Stimulated activated CD8-positive, alpha-beta memory T cell treated with anti-CD3 and anti-CD28 coated beads, Interleukin-2, amount 100 ng/mL, for 48 hours (primary cell): ENCODE measurements at regions not wholly inside any gene's neighbourhood (a gene's known extent, or its start where the extent isn't known, plus 50 kb on each side); places are given as distances from the start of the nearest gene placed in this dataset.

Experiments used
- DNase-seq, 2 donors: peaks; one replicate each; pipeline ENCODE4 v3.0.0-alpha.2; 2020; ENCODE audit warnings: low read depth in 2 of 2

DNA sequence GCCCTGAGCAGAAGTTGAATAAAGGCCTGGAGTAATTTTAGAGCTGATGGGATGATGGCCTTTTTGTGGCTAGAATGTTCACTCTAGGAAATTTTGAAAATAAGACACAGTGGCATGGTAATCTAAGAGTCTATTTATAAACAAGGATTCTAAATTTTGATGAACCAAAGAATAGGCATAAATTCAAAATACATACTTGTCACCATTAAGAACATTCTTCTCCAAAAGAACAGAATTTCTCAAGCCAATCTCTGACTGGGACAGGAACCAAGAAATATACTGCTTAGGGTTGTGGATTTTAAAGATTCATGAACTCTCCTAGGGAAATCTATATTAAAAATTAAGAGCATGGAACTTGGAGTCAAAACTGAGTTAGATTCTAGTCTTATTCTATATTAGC, 98.2 kb upstream of the SETBP1 start:
- DNase-seq: no peak

DNA sequence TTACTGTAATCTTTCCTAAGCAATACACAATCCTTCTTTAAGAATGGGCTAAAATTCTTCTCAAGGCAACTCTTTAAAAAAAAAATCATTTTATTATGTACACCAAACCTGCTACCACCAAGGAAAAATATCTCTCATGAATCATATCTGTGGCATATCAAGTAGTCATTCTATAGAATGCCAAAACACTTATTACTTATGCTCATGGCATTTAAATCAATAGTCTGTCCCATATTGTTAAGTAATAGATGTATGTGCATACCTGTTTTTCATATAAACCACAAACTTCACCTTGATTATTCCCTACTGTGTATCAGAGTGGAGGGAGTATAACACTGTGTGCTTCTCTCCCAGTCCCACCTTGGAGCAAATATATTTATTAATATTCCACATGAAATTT, 95.8 kb upstream of the SETBP1 start:
- DNase-seq: no peak

GRCh38 chr18:44586782-44587524, 93.7 kb upstream of the SETBP1 start:
- DNase-seq: no peak

GRCh38 chr18:44588508-44588907, 92.2 kb upstream of the SETBP1 start:
- no peak for DNase-seq

DNA sequence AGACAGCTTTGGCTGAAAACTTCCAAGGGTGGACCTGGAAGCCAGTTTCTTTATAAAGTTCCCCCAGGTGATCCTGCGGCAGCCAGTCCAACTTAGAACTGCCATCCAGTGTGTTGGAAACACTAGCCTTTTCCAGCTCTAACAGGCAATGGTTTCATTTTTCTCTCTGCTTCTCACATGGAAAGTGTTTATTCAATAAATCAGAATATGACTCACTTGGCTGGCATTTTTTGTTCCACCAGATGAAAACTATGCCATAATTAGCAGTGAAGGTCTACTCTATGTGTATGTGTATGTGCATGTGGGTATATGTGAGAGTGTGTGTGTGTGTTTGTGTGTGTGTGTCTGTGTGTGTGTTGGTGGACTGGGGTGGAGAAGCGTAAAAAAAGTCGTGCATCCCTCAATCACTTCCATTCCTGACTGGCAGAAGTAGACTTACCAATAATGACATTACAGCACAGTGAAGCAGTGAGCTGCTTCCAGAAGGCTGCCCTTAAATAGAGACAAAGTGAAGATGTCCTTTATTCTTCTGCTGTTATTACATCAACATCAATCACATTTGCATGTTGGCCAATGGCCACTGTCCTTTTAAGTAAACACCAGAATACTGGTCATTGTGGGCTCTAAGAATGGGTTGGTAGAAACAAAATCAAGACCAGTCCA, 90.9 kb upstream of the SETBP1 start:
- DNase-seq: no peak

DNA sequence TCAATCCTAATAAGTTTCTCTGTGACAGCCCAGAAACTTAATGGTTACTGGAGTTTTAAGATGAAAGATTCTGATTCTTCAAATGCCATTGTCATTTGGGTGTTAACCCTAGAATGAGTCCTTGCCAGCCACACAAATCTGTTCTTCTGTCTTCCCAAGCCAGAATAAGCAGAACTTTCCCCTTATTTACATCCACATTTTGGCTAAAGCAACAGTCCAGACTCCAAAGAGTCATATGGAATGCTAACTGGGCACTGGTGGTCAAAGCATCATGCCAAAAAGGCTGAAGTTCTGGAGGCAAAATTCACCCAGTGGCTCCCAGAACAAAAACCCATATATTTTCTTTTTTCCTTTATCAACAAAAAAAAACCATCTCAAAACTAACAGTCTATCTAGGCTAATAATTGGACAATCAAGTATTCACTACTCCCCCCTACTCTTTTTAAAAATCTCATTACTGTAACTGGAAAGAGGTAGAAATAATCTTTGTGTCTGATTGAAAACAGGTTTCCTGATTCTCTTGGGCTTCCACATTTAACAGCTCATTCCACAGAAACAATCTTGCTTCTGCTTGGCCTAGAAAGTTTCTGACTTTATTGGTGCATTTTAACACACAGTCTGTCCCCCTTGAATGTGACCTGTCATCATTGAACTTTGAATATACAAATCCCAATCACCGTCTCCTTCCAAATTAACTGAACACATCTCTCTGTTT, 89.6 kb upstream of the SETBP1 start:
- DNase-seq: no peak

DNA sequence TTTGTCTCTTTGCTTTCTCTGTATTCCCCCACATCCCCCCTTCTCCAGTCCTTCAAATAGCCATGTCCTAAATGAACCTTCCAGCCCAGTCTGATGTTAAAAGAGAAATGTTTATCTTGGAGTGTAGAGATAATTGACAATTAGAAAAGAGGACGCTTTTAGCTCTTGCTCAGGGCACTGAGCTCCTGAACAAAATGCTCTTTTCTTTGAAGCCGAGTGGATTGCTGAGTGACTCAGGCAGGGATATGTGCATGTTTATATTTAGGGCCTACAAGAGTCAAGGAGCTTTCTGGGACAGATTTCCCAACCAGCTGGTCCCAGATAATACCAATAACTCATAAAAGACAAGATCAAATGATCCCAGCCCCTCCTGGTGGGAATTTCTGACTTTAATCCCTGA, 88.0 kb upstream of the SETBP1 start:
- DNase-seq: no peak

- no peak for DNase-seq
Measured at GRCh38 chr18:44594799-44595467, 85.8 kb upstream of the SETBP1 start.

DNA sequence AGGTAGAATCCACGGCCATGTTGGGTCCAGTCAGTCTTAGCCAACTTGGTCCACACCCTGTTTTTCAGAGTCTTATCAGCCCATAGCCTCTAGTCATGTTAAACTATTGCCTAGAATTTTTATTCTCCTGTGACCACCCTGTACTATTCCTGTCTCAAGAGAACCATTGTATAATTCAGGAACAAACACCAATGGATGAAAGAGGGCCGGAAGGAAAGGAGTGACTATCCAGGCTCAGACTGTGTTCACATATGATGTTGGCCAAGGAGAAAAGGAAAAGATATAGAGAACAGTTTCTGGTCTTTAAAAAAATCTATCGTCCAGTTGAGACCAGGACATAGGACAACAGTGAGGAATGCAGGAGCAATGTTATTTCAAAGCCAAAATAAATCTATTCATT, 82.9 kb upstream of the SETBP1 start:
- no peak for DNase-seq

- no peak for DNase-seq
Measured at GRCh38 chr18:44598514-44598913, 82.2 kb upstream of the SETBP1 start.

- no peak for DNase-seq
Measured at GRCh38 chr18:44599412-44599811, 81.3 kb upstream of the SETBP1 start.

DNA sequence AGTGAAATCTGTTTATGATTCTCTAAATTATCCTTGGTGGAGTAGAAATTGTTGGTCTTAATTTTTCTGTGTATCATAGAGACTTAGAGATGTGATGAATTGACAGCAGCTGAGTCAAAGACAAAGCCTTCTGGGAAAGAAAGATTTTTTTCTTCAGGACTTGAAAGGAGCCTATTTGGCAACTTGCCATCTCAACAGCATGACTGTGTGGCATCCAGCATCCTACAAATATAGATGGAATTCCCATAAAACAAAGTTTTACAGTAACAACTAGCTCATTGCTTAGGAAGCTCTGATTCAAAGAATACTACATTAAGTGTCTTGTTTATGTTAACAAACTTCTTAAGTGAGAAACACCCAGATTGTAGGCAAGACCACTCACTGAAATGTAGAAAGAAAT, 79.2 kb upstream of the SETBP1 start:
- no peak for DNase-seq

DNA sequence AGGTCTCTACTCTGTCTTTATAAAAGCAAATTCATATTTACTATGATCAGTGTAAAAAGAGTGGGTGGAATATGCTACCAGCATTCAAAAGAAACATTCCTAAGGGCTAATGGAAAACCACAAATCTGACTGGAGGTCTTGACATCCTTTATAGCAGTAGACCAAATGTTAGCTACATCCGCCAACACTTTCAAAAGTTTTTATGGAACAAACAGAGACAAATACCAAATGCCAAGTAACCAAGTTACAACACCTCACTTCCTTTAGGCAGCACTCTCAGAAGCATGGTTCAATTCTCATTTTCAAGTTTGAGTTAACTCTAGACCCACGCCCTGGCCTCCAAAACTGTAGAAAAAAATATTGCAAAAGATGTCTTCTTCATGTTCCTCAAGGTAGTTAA, 78.3 kb upstream of the SETBP1 start:
- no peak for DNase-seq

DNA sequence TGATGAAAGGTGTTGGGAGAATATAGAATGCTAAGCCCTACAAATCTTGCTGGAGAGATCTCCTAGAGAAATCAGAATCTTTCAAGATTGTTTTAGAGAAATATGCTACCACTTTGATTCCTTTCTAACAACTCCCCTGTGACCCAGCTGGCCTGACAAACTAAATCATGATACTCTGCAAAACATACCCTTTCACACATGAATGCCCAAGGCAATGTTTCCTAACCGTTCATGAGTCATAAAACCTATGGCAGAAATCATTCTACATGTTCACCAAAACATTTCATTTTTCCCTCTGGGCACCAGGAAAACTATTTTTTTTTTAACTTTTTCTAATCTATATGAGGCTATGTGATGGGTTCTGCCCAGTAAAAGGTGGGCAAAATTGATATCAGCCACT, 77.8 kb upstream of the SETBP1 start:
- no peak for DNase-seq

DNA sequence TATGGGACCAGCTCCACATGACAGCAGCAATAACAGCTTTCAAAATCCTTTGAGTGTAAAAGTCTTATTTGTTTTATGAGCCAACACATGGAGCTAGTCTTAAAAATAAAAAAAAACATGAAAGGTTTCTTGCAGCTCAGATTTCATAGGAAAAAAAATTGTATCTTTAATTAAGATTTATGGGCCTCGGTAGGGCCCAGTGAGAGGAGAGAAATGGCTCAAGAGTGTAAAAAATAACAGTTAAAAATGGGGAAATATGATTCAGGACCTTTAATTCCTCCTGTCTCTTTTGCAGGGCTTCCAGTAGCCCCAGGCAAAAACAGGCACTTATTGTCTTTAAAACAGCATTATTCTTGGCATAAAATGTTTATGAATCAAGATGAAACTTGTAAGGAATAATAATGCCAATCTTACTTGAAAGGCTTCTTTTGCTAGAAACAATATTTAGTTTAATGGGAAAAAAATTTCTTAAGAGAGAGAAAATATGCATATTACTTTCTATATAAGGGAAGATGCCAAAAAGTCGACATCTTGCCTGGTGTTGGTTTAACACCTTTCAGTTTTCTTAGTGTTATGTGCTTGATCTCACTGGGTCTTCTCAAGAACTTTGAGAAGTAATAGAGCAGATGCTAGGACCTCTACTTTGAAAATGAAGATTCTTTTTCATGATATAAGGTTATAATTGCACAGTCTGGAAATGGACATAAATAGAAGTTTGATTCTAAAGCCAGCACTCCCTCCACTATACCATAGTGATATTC, 71.3 kb upstream of the SETBP1 start:
- DNase-seq: no peak

DNA sequence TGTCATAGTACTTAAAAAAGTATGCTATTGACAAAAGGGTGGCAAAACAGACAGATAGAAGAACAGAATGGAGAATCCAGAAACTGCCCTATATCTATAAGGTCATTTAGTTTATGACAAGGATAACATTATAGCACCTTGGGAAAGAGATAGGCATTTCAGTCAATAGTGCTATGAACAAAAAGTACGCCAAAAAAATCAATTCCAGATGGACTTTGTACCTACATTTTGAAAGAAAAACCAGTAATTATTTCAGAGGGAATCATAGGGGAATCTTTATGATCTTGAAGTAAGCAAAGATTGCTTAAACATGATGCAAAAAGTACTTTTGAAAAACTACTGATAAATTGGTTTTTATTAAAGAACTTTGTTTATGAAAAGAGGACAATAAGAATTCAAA, 59.9 kb upstream of the SETBP1 start:
- no peak for DNase-seq

GRCh38 chr18:44624052-44624451, 56.6 kb upstream of the SETBP1 start:
- DNase-seq: no peak

- no peak for DNase-seq
Measured at GRCh38 chr18:44625386-44625785, 55.3 kb upstream of the SETBP1 start.

- DNase-seq: no peak
Measured at GRCh38 chr18:44626236-44626635, 54.5 kb upstream of the SETBP1 start.

DNA sequence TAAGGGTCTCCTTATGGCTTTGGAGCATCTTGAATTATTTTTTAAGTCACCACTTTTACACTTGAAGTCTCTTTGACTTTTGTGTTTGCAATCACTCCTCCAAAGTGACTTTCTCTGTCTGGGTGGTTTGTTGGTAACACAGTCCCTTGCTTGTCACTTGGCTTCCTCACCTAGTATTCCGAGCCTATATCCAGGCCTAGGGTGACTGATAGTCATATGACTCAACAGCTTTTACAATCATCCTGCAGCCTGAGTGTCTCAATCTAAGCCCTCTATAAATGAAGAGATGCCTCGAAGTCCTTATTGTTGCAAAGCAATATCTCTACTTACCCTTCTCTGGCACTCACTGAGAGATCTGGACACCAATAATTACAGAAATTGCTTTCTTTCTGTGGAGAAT, 53.9 kb upstream of the SETBP1 start:
- no peak for DNase-seq

- DNase-seq: no peak
Measured at GRCh38 chr18:44627280-44627679, 53.4 kb upstream of the SETBP1 start.

- no peak for DNase-seq
Measured at GRCh38 chr18:44629406-44629805, 51.3 kb upstream of the SETBP1 start.
